Lower leg skin (tissue), 3 donors: ENCODE measurements at regions not wholly inside any gene's neighbourhood (a gene's known extent, or its start where the extent isn't known, plus 50 kb on each side); places are given as distances from the start of the nearest gene placed in this dataset.
"Not testable (repeated sequence)": the region's sequence is repeated elsewhere in the genome, so short reads cannot be mapped to it uniquely, and the experiment has no call there.

ENCODE experiments used
- CTCF ChIP-seq, 3 donors: fragments of 450-650 bp; IDR thresholded peaks; one replicate each; pipeline ENCODE4 v1.5.1; 2016; ENCODE audit warnings: antibody characterized with exemption in 3 of 3, mild to moderate bottlenecking in 3 of 3, moderate library complexity in 2 of 3
- POLR2A ChIP-seq, 2 donors: fragments of 450-650 bp; IDR thresholded peaks; one replicate each; pipeline ENCODE4 v1.6.1; 2016 to 2017; ENCODE audit warnings: antibody characterized with exemption in 2 of 2, mild to moderate bottlenecking in 1 of 2, moderate library complexity in 1 of 2

- not testable (repeated sequence) for TF ChIP-seq CTCF, POLR2A (IDR thresholded peaks at IDR 0.05)
These were observed 690.7 kb upstream of the SLC35B3 start for GRCh38 chr6:9126034-9126433.
